Prostate gland (tissue), 2 donors: ENCODE measurements at regions not wholly inside any gene's neighbourhood (a gene's known extent, or its start where the extent isn't known, plus 50 kb on each side); places are given as distances from the start of the nearest gene placed in this dataset.
"Not testable (repeated sequence)": the region's sequence is repeated elsewhere in the genome, so short reads cannot be mapped to it uniquely, and the experiment has no call there.

Experiments
- CTCF ChIP-seq, 4 experiments: fragments of 200-600 bp in 2 of 4; fragments of 450-650 bp in 2 of 4; sonication (generic) in 2 of 4; IDR thresholded peaks; 1 replicate in 3 of 4; 2 replicates in 1 of 4; pipeline ENCODE4 v1.5.1; 2016 to 2019; ENCODE audit warnings: antibody characterized with exemption in 4 of 4, mild to moderate bottlenecking in 2 of 4, moderate library complexity in 2 of 4
- POLR2AphosphoS5 ChIP-seq: sonication (generic); formaldehyde crosslinking; IDR thresholded peaks from one replicate; pipeline ENCODE4 v1.6.1; 2017; ENCODE audit warnings: antibody characterized with exemption

- TF ChIP-seq POLR2AphosphoS5; CTCF (IDR thresholded peaks at IDR 0.05): not testable (repeated sequence)
These were observed 5481.5 kb upstream of the TPTE start for GRCh38 chr21:5039926-5040325.
